HG03354 (cell line): ENCODE measurements at regions not wholly inside any gene's neighbourhood (a gene's known extent, or its start where the extent isn't known, plus 50 kb on each side); places are given as distances from the start of the nearest gene placed in this dataset.
A peak's percentile ranks its signal among the peaks of the same experiment; 100 is the strongest.
"Not testable (repeated sequence)": the region's sequence is repeated elsewhere in the genome, so short reads cannot be mapped to it uniquely, and the experiment has no call there.

Experiments
- ATAC-seq: cut with Tn5 transposase; IDR thresholded peaks from one replicate; pipeline ENCODE4 v1.9.1; 2021; ENCODE audit warnings: mild to moderate bottlenecking; ENCODE audit not compliant: unreplicated experiment, poor library complexity, severe bottlenecking

- no peak for ATAC-seq
Measured at GRCh38 chr14:28941758-28942157, 175.2 kb downstream of the FOXG1 start.

DNA sequence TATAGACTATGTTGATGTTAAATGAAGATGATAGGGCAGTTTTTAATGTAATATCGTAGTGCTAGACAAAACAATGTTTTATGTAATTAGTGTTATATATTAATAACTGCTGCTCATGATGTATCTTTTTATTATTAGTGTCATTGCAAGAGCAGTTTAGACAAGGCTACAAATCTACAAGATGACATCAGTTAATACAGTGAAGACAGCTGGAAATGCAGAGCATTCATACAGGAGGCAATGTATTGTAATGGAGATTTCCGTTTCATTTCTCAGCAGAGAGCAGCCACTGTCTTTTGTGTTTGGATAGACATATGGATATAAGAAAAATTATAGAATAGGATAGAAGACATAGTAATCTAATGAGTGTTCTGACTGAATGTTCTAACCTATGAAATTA is 178.0 kb downstream of the FOXG1 start:
- ATAC-seq: no peak

DNA sequence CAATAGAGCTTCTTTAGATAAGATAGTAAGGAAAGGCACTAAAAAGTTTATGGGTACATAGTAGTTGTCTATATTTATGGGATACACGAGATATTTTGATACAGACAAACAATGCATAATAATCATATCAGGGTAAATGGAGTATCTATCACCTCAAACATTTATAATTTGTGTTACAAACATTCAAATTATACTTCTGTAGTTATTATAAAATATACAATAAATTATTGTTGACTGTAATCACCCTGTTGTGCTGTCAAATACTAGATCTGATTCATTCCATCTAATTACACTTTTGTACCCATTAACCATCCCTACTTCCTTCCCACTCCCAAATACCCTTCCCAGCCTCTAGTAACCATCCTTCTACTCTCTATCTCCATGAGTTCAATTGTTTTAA is 179.7 kb downstream of the FOXG1 start:
- no peak for ATAC-seq

DNA sequence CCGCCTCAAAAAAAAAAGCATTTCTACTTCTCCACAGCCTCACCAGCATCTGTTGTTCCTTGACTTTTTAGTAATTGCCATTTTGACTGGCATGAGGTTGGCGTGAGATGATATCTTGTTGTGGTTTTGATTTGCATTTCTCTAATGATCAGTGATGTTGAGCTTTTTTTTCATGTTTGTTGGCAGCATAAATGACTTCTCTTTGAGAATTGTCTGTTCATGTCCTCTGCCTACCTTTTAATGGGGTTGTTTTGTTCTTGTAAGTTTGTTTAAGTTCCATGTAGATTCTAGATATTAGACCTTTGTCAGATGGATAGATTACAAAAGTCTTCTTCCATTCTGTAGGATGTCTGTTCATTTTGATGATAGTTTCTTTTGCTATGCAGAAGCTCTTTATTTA is 182.9 kb downstream of the FOXG1 start:
- ATAC-seq: no peak

- no peak for ATAC-seq
Measured at GRCh38 chr14:28952161-28952560, 185.6 kb downstream of the FOXG1 start.

- no peak for ATAC-seq
Measured at GRCh38 chr14:28952666-28953065, 186.1 kb downstream of the FOXG1 start.

GRCh38 chr14:28953973-28954372 is 187.4 kb downstream of the FOXG1 start:
- ATAC-seq: no peak

GRCh38 chr14:28966416-28967233 is 200.0 kb downstream of the FOXG1 start:
- peak; percentile 90 for ATAC-seq

DNA sequence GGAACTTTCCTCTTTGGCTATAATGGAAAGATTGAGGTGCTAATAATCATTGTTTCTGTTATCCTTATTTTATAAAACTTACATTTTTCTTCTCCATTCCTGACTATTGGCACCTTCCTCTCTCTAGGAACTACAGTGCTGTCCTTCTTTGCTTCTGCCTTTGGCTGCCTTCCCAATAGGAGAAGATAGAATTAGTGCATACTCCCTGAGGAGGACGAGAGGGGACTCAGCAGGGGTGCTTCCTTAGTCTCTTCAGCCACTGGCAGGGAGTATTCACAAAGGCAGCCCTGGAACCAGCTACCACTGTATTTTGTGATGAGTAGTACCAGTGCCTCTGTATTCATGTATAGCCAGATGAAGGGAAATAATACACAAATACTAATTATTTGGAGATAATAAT is 208.5 kb downstream of the FOXG1 start:
- ATAC-seq: no peak

GRCh38 chr14:28982228-28982627 is 215.6 kb downstream of the FOXG1 start:
- ATAC-seq: no peak

DNA sequence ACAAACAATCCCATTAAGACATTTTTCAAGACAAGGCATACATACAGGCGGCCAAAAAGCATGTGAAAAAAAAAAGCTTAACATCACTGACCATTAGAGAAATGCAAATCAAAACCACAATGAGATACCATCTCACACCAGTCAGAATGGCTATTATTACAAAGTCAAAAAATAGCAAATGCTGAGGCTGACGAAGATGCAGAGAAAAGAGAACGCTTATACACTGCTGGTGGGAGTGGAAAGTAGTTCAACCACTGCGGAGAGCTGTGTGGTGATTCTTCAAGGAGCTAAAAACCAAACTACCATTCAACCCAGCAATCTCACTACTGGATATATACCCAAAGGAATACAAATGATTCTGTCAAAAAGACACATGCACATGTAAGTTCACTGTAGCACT is 216.7 kb downstream of the FOXG1 start:
- no peak for ATAC-seq

DNA sequence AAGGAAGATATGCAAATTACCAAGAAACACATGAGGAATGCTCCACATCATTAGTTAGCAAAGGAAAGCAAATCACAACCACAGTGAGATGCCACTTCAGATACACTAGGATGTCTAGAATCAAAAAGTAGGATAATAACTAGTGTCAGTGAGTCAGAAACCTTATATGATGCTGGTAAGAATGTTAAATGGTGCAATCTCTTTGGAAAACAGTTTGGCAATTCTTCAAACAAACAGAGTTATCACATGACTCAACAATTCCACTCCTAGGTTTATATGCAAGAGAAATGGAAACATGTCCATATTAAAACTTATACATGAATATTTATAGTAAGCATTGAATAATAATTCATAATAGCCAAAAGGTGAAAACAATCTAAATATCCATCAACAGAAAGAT is 220.9 kb downstream of the FOXG1 start:
- ATAC-seq: no peak

- ATAC-seq: not testable (repeated sequence)
Measured at GRCh38 chr14:28997196-28997595, 230.6 kb downstream of the FOXG1 start.

- ATAC-seq: no peak
Measured at GRCh38 chr14:28999656-29000055, 233.1 kb downstream of the FOXG1 start.

DNA sequence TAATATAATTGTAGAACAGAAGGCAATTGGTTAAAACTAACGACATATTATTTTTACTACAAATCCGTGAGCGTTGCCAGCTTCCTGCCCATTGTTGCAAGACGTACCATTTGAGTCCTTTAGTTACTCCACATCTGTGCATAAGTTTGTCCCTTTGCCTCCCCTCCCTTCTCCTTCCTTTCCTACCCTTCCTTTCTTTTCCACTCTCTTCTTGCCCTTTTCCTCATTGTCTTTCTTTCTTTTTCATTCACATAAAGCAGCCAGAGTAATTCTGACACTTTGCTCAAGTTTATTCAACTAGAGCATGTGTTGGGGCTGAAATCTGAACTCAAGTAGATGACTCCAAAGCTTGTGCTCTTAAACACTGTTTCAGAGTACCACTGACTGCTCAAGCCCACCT is 239.1 kb downstream of the FOXG1 start:
- ATAC-seq: no peak

DNA sequence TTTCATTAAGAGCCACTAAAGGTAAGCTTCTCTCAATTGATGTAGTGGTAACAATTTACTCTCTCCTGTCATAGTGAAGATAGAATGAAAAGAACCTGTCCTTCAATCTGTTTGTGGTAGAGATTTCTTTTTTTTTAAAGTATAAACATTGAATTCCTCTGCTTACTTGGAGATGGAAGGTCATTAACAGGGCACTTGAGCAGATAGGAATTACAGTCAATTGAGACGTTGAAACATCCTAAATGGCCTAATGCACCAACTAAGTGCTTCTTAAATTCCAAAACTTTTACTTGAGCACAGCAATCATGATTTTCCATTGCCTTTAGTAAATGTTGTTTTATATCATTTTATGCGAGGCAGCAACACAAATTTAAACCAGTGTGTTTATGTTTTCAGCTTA is 241.4 kb downstream of the FOXG1 start:
- no peak for ATAC-seq

DNA sequence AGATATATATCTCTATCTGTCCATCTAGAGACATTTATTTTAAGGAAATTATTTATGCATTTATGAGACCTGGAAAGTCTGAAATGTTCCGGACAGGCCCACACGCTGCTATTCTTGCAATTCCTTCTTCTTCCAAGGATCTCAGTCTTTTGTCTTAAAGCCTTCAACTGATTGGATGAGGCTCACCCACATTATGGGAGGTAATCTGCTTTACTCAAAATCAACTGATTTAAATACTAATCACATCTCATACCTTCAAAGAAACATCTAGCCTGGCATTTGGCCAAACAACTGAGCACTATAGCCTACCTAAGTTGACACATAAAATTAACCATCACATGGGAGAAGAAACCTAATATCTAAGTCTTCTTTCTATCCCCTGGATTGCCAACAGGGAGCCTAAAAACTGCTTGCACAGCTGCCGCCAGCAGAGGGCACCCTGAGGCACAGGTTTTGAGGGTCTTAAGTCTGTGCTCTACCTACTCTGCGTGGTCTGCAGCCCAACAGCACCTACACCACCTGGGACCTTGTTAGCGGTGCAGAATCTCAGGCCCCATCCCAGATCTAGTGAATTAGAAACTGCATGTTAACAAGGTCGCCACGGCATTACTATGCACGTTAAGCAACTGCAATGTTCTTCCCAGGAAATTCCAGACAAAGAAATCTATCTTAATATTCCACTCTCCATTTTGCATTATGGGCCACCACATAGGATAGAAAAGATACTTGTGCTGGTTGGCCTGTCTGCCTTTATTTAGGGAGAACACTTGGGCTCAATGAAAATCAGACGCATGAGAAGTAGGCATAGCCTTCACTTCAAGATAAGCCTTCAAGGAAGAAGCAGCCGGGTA is 249.7 kb downstream of the FOXG1 start:
- peak; percentile 58 for ATAC-seq

GRCh38 chr14:29023505-29023904 is 256.9 kb downstream of the FOXG1 start:
- ATAC-seq: not testable (repeated sequence)

- not testable (repeated sequence) for ATAC-seq
Measured at GRCh38 chr14:29027441-29027840, 260.9 kb downstream of the FOXG1 start.

DNA sequence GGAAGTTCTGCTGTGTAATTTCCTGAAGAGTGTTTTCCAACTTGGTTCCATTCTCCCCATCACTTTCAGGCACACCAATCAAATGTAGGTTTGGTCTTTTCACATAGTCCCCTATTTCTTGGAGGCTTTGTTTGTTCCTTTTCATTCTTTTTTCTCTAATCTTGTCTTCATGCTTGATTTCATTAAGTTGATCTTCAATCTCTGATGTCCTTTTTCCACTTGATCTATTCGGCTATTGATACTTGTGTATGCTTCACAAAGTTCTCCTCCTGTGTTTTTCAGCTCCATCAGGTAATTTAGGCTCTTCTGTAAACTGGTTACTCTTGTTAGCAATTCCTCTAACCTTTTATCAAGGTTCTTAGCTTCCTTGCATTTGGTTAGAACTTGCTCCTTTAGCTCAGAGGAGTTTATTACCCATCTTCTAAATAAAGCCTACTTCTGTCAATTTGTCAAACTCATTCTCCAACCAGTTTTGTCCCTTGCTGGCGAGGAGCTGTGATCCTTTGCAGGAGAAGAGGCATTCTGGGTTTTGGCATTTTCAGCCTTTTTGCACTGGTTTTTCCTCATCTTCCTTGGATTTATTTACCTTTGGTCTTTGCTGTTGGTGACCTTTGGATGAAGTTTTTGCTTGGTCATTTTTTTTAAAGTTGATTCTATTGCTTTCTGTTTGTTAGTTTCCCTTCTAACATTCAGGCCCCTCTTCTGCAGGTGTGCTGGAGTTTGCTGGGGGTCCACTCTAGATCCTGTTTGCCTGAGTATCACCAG is 261.5 kb downstream of the FOXG1 start:
- ATAC-seq: not testable (repeated sequence)
